AG04449 (cell line): ENCODE measurements at regions not wholly inside any gene's neighbourhood (a gene's known extent, or its start where the extent isn't known, plus 50 kb on each side); places are given as distances from the start of the nearest gene placed in this dataset.

ENCODE experiments used
- CTCF ChIA-PET: fragments of 350-600 bp; formaldehyde crosslinking; extraction: SDS; loops from one replicate; lab custom pipeline; 2021; ENCODE audit warnings: antibody characterized with exemption; lab: Yijun Ruan, JAX
- POLR2A ChIA-PET: fragments of 400-600, 350-600 bp; formaldehyde crosslinking; extraction: SDS; loops from one replicate; lab custom pipeline; 2020; ENCODE audit warnings: antibody characterized with exemption, inconsistent platforms; lab: Yijun Ruan, JAX
- DNase-seq: peaks from one replicate; pipeline ENCODE4 v3.0.0-alpha.2; 2010; ENCODE audit warnings: low read depth, low spot score
- H3K4me3 ChIP-seq: 2 replicates; pipeline ENCODE4 v1.5.1; 2011; ENCODE audit warnings: low read depth, mild to moderate bottlenecking, control low read depth, low read length
- TF ChIP-seq, protein P1 (sequence below): IDR thresholded peaks from one replicate; pipeline ENCODE4 v1.5.1; 2011; ENCODE audit warnings: mild to moderate bottlenecking, moderate library complexity, low read length, control low read depth, inconsistent platforms; ENCODE audit not compliant: insufficient read depth; ENCODE audit errors: missing control alignments

DNA sequence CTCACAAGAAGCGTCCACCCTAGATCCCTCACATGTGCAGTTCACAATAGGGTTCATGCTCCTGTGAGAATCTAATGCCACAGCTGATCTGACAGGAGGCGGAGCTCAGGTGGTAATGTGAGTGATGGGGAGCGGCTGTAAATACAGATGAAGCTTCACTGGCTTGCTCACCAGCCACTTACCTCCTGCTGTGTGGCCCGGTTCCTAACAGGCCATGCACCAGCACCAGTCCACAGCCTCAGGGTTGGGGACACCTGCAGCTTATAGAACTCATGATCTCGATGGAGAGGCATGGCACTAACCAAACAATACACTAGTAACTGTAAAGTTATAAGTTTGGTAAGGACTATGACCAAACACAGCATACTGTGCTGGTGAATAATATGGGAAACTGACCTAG is 368.0 kb upstream of the CDH5 start:
- H3K4me3 ChIP-seq = no peak overlapping the region
- ChIA-PET POLR2A (no interaction called here), CTCF (interaction anchor here (1.0 kb wide), 1 partner anchor 10 kb away, joined by 3 read pairs; no protein-coding TSS in a partner anchor)
- no peak for DNase-seq
- TF ChIP-seq, protein P1, sequence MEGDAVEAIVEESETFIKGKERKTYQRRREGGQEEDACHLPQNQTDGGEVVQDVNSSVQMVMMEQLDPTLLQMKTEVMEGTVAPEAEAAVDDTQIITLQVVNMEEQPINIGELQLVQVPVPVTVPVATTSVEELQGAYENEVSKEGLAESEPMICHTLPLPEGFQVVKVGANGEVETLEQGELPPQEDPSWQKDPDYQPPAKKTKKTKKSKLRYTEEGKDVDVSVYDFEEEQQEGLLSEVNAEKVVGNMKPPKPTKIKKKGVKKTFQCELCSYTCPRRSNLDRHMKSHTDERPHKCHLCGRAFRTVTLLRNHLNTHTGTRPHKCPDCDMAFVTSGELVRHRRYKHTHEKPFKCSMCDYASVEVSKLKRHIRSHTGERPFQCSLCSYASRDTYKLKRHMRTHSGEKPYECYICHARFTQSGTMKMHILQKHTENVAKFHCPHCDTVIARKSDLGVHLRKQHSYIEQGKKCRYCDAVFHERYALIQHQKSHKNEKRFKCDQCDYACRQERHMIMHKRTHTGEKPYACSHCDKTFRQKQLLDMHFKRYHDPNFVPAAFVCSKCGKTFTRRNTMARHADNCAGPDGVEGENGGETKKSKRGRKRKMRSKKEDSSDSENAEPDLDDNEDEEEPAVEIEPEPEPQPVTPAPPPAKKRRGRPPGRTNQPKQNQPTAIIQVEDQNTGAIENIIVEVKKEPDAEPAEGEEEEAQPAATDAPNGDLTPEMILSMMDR = no peak

DNA sequence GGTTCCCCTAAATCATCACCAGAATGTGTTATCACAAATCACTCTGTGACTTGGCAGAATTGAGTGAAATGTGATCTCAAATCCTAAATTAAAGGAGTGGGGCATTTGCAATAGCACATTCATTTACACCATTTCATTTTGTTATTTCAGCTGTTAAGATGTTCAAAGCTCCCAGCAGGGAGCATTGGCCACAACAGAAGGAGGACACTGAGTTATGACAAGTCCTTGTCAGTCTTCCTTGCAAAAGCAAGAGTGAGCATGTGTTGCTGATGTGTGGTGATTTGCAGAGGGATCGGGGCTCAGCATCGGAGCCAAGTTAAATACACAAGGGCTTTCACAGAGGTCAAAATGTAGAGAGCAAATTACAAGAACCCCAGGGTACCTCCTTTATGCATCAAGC is 372.2 kb upstream of the CDH5 start:
- ChIA-PET POLR2A (no interaction called here), CTCF (no interaction called here)
- TF ChIP-seq, protein P1 = no peak
- no peak for DNase-seq
- H3K4me3 ChIP-seq = no peak overlapping the region

DNA sequence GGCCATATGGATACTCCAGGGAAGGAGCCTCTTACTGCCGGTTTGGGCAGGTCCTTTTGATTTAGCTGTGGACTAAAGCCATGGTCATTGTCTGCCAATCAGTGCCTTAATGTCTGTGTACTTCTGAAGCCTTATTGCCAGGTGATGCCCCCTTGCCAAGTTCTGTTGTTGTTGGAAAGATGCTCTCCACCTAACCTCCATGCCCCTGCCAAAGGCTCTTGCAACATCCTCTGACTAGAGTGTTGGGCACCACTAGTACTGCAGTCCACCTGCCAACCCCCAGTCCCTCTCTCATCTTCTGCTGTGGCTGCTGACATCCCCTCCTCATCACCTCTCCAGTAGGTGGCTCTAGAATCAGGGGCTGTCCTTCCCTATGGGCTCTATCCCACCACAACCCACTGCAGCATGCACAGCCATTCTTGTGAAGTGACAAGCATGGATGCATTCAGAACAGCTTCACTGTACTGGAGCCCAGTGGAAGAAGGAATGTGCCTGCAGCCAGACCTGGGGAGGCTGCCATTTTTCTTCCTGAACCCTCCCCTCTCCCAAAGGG is 375.3 kb upstream of the CDH5 start:
- CTCF ChIA-PET = interaction anchor here (1.3 to 1.4 kb wide), 2 partner anchors 10 to 14 kb away, joined by 3 read pairs; no protein-coding TSS in a partner anchor
- H3K4me3 ChIP-seq = no peak overlapping the region
- no peak for DNase-seq
- POLR2A ChIA-PET = no interaction called here
- TF ChIP-seq, protein P1 = no peak

GRCh38 chr16:65989861-65990604 is 376.5 kb upstream of the CDH5 start:
- POLR2A ChIA-PET = no interaction called here
- H3K4me3 ChIP-seq = no peak overlapping the region
- no peak for DNase-seq
- CTCF ChIA-PET = interaction anchor here (1.3 kb wide), 1 partner anchor 11 kb away, joined by 3 read pairs; no protein-coding TSS in a partner anchor
- TF ChIP-seq, protein P1 = no peak

- CTCF ChIA-PET = no interaction called here
- POLR2A ChIA-PET = no interaction called here
- DNase-seq = no peak
- H3K4me3 ChIP-seq = no peak overlapping the region
- TF ChIP-seq, protein P1 = no peak
These were observed 378.4 kb upstream of the CDH5 start for GRCh38 chr16:65988024-65988595.

DNA sequence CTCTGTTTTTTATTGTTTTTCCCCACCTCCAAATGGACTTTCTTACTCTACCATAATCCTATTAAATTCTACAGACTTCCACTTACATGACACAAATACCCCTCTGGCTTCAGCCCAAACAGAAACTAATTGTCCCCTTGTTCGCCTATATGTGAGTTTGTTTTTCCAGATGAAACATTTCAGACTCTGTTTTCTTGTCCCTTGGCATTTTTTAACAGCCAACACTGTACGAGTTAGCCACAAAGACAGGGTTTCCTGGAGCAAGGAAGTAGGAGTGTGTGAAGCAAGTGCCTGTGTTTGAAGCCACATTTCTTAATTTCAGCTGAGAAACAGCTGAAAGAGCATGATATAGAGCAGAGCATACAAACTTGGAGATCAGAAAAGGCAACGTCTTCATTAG is 382.2 kb upstream of the CDH5 start:
- POLR2A ChIA-PET = no interaction called here

More for the DNA sequence above, 382.2 kb upstream of the CDH5 start:
- DNase-seq = no peak
- CTCF ChIA-PET = interaction anchor here (1.2 kb wide), 1 partner anchor 11 kb away, joined by 3 read pairs; no protein-coding TSS in a partner anchor
- no peak overlapping the region for H3K4me3 ChIP-seq
- TF ChIP-seq, protein P1 = no peak
